ELR (cell line): ENCODE measurements at regions not wholly inside any gene's neighbourhood (a gene's known extent, or its start where the extent isn't known, plus 50 kb on each side); places are given as distances from the start of the nearest gene placed in this dataset.
"Not testable (repeated sequence)": the region's sequence is repeated elsewhere in the genome, so short reads cannot be mapped to it uniquely, and the experiment has no call there.

ENCODE experiments used
- DNase-seq: peaks from one replicate; pipeline ENCODE4 v3.0.0-alpha.2; 2015; ENCODE audit warnings: low read depth

DNA sequence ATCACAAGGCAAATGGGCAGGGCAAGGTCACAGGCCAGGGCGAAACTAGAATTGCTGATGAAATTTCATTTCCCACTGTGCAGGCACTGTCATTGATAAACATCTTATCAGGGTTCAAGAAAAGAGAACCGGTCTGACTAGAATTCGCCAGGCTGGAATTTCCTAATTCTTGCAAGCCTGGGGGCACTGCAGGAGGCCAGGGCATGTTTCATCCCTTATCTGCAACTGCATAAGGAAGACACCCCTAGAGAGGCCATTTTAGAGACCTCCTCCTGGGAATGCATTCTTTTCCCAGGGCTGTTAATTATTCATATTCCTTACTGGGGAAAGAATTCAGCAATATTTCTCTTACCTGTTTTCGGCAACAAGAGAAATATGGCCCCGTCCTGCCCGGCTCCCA, 266.2 kb upstream of the CYLC2 start:
- no peak for DNase-seq

DNA sequence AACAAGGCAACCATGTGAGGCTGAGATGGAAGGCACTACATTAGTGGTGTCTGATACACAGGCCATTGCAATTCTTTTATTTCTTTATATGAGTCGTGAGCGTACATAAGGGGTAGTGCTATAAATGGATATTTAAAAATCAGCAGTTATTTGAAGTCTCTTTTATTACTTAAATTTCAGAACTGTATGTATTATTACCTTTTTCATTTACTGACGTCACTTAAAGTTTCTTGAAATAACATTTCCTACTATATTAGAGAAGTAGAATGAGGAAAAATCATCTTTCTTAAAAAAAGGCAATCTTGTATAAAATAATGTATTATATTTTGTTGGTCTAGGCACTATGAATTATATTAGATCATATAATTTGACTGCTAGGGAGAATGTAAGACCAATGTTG, 280.9 kb upstream of the CYLC2 start:
- DNase-seq, result no peak

DNA sequence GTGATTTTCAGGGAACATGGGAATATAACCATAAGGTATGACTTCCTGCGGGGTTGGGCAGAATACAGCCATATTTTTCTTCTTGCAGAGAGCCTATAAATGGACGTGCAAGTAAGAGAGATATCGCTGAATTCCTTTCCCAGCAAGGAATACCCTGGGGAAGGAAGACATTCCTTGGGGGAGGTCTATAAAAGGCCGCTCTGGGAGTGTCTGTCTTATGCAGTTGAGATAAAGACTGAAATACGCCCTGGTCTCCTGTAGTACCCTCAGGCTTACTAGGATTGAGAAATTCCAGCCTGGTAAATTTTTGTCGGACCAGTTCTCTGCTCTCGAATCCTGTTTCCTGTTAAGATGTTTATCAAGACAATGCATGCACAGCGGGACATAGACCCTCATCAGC, 282.2 kb upstream of the CYLC2 start:
- DNase-seq, result not testable (repeated sequence)

DNA sequence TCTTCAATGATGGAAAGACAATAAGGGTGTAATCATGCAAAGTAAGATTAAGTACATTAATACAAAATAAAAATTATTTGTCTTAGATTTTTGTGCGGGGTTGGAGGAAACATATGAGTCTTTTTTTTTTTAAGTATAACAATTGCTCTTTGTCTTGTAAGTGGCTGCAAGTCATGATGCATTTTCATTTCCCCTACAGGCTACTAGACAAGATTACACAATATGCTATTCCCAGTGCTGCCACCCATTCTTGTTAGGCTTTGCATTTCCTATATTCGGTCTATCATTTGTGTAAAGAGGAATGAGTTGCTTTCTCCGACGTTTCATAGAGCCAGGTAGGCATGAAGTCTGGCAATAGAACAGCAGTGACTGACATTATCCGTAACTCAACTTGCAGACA, 294.2 kb upstream of the CYLC2 start:
- peak; percentile 67 for DNase-seq

DNA sequence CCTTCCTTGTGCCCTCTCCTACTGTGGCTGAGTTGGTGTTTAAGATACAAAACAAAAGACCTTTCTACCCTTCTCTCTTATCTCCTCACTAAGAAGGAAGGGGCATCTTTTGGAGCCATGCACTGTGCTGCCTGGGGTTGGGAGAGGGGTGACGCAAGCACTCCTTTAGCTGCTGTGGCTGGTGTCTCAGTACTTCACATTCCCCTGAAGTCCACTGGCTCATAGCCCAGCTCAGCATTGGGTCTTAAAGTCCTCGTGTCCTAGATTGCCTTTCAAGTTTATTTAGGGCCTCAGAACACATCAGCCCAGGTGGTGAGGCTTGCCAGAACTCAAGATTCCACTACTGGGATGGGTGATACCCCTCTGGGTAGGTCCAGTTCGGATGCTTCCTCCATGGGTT, 325.9 kb upstream of the CYLC2 start:
- DNase-seq, result no peak

DNA sequence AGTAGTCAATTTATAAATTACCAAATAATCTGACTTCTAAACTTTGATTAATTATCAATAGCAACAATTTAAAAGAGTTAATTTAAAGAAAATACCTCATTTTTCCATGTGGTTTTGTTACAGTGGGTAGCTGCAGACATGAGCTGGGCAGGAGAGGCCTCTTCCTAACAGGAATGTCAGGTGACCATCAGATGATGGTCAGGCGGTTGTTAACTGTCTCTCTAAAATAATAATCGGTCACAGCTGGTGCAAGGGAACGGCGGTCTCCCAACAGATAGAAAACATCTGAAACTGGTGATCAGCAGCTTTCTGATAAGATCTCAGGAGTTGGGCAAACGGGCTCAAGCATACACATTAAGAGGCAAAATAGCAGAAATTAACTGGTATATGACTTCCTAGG, 342.7 kb upstream of the CYLC2 start:
- DNase-seq, result no peak

DNA sequence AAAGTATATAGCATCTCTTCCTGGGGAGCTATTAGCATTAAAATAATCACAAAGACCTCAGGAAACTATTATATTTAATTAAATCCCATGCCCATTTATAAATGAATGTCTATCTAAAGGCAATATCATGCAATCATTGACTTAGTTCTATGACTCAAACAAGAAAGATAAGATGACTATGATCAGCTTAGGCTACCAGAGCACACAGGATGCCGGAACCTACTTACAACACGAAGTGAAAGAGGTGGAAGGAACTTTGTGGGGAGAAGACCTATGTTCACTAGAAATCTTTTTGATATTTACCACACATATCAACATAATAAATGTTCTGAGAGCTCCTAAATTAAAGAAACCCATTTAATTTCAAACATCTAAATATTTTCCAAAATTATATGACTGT, 344.2 kb upstream of the CYLC2 start:
- DNase-seq, result peak; percentile 60

DNA sequence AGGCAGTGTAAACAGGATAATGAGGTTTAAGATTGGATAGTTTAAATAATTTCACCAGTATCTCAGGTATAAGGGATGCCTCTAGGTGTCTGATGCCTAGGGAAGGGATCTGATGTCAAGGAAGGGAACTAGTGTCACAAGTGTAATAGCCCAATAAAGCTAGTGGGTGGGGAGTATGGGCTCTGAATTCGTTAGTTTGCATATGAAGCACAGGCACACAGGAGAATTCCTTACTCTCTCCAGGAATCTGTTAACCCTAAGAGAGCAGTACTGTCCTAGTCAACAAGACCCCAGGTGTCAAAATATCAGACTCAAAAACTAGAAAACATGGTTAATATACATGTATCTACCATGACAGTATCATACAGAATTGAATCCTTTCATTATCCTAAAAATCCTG, 352.5 kb upstream of the CYLC2 start:
- no peak for DNase-seq

DNA sequence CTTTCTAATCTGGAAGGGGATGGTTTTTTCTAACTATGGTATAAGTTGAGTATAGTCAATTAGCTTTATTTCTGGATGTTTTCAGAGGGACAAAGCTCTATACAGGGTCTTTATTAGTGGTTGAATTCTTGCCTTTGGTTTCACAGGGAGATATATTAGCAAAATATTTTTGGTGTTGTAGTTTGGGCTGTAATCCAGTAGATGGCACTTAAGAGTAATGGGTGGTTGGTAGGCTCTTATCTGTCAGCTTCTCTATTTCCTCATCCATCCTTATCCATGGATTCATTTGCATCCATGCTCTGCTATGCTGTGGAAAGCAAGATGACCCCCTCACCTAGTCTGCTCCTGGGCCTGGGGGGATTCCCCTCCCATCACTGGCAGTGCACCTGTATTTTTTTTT, 363.6 kb upstream of the CYLC2 start:
- peak; percentile 51 for DNase-seq

DNA sequence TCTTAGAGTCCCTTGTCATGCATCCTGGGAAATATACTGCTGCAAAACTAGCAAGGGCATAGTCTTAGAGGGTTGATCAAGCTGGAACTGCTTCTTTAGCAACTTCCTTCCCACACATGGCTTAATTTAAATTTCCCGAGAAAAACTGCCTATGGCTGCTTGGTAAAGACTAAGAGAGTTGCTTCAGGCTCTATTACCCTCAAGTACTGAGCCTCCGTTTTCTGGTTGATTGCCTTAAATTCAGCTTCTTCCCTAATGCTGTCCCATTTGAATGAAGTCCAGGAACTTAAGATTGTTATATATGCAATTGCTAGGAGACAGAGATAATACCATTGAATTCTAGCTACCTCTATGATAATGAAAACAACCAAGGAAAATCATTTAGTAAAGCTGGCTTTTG, 385.7 kb upstream of the CYLC2 start:
- no peak for DNase-seq

DNA sequence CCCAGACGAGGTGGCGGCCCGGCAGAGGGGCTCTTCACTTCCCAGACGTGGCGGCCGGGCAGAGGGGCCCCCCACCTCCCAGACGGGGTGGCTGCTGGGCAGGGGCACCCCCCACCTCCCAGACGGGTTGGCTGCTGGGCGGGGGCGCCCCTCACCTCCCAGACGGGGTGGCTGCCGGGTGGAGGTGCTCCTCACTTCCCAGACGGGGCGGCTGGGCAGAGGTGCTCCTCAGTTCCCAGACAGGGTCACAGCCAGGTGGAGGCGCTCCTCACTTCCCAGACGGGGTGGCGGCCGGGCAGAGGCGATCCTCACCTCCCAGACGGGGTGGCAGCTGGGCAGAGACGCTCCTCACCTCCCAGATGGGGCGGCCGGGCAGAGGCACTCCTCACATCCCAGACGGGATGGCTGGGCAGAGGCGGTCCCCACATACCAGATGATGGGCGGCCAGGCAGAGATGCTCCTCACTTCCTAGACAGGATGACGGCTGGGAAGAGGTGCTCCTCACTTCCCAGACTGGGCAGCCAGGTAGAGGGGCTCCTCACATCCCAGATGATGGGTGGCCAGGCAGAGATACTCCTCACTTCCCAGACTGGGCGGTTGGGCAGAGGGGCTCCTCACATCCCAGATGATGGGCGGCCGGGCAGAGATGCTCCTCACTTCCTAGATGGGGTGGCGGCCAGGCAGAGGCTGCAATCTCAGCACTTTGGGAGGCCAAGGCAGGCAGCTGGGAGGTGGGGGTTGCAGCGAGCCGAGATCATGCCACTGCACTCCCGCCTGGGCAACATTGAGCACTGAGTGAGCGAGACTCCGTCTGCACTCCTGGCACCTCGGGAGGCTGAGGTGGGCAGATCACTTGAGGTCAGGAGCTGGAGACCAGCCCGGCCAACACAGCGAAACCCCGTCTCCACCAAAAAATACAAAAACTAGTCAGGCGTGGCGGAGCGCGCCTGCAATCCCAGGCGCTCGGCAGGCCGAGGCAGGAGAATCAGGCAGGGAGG, 391.6 kb upstream of the CYLC2 start:
- not testable (repeated sequence) for DNase-seq

DNA sequence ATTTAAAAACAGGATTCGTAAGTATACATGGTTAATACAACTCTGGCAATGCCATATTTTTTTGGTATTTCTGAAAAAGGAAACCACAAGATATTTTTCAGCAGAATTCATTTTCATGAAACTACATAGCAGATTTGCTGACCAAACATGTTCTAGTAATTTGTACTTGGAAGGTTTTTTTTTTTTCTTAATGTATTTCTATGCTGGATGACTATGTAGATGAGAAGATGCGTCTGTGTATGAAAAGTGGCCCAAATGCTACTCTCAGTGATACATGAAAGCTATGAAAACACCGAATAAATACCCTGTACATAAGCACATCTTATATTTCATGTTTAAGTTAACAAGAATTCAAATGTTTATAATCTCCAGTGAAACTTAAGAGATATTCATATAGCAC, 400.9 kb upstream of the CYLC2 start:
- DNase-seq, result no peak

DNA sequence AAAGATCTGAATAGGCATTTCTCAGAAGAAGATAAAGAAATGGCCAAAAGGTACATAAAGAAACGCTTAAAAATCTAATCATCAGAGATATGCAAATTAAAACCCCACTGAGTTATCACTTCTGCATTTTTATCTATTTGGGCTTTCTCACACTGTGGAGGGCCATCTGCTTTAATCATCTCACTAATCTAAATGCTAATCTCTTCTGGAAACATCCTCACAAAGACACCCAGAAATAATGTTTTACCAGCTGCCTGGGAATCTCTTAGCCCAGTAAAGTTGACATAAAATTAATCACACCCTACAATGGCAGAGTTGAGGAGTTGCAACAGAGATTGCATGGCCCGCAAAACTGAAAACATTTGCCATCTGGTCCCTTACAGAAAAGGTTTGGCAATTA, 407.9 kb upstream of the CYLC2 start:
- no peak for DNase-seq

DNA sequence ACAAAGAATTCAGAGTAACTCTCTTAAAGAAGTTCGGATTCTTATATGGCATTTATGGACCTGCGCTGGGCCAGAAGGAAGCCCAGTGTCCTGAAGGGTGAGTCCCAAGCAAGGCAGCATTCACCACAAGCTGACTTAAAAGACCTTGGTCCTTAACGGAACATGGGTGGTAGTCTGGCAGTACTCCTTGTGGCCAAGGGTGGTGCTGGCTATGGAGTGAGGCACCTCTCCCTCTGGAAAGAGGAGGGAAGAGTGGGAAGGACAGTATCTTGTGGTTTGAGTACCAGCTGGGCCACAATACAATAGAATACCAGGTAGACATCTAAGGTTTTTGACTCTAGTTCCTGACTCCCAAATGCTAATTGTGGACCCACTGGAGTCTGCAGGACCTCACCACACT, 425.7 kb upstream of the CYLC2 start:
- no peak for DNase-seq

DNA sequence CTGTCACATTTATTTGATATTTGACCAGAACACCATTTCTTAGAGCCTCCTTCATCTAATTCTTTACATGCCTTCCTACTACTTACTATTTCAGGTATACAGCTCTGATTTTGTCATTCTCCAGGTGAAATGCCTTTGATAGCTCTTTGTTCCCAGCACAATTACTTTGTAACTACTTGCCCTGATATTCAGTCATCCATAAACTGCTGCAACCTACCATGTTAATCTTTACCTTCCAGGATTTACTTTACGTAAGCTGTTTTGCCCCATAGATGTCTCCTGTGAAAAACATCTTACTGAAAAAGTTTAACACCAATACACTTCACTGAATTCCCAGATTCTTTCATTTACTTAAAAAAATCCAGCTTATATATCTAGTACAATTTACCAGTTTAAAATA, 443.8 kb upstream of the CYLC2 start:
- no peak for DNase-seq

DNA sequence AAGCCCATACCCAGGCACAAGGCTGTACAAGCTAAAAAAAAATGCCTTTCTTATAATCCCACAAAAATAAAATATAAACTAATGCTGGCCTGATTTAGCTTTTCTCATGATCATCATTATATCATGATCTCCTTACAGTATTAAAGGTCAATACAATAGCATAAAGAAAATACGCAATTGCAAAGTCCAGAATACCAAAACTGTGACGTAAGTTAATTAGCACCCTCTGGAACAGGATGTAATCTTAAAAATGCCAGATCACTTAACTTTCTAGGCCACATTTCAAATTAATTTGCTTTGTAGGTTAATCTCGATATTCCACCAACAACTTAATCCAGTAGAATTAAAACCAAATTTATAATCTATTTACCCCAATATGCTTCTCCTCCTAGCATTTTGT, 444.2 kb upstream of the CYLC2 start:
- no peak for DNase-seq

DNA sequence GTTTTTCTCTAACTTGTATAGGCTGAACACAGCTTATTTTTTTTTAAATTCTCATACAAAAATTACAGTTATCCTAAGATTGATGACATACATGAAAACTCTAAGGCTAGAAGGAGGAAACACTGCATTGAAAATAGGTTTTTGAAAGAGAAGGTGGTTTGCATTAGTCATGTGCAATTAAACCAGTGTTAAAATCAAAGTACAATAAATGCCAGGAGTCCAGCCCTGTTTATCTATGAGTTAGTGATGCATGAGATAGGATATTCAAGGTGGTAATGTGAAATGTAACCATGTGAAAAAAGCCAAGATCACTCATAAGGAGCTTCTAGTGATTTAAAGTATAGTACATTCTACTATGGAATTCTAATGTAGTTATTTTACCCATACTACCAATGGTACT, 444.9 kb upstream of the CYLC2 start:
- no peak for DNase-seq

DNA sequence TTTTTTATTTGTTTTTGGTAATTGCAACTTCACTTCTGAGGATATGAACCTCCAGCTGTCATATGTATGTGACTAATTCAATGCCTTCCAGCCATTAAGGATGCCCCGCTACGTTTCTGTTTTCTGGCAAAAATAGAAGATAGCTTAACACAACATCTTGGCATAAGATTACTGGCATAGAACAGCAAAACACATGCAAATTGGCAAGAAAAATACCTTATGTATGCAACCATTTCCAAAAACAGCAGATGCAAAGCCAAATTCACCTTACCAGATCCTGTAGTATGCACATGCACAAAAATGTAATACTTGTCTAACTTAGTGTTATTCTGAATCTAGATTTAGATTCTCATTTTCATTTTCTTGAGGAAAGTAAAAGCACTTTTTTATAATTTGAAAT, 461.1 kb upstream of the CYLC2 start:
- no peak for DNase-seq

DNA sequence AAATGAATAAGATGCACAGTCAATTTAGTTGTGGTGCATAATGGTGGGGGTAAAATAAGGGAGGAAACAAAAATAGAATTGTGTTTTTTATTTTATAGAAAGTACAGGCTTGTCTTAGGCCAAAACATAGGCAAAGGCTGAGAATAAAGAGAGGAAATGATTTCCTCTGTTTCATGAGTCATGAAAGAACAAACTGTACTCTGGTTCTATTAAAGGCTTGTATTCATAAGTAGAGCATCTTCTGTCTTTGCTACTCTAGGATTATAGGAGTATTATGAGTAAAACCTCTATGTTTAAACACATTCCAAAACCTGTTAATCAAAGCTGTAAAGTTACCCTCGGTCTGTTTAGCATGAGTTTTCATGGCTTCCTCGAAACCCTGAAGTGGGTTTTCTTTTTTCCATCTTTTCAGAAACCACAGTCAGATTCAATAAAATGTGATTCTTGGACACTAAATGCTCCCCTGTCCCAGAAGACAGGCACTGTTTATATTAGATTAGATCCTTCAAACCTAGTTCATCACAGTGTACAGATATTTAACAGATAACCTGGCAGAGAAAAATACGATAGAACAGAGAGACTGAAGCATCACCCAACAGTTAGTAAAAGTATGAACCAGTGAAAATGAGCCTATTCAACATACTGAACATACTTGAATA, 473.9 kb upstream of the CYLC2 start:
- DNase-seq, result peak; percentile 25

DNA sequence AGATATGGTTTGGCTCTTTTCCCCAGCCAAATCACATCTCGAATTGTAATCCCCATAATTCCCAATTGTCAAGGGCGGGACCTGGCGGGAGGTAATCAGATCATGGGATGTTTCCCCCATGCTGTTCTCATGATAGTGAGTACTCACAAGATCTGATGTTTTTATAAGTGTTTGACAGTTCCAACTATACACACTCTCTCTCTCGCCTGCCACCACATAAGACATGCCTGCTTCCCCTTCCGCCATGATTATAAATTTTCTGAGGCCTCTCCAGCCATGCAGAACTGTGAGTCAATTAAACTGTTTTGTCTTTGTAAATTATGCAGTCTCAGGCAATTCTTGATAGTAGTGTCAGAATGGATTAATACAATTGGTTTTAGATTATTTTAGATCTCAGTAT, 475.7 kb upstream of the CYLC2 start:
- DNase-seq, result no peak

DNA sequence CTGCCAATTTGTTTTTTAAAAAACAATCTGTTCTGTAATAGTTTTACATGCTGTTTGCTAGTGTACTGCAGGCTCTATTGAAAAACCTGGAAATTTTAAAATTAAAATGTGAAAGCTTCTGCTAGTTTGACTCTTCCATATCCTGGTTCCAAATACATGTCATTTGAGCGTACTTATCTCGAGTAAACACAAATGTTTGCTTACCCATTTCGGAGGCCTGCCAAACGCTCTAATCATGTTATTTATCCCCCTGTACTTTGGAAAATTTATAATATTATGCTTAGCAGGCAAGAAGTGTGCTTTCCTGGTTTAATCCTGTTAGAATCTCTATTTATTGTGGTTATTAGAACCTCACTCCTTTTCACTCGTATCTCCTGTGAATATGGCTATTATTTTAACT, 476.8 kb upstream of the CYLC2 start:
- no peak for DNase-seq

DNA sequence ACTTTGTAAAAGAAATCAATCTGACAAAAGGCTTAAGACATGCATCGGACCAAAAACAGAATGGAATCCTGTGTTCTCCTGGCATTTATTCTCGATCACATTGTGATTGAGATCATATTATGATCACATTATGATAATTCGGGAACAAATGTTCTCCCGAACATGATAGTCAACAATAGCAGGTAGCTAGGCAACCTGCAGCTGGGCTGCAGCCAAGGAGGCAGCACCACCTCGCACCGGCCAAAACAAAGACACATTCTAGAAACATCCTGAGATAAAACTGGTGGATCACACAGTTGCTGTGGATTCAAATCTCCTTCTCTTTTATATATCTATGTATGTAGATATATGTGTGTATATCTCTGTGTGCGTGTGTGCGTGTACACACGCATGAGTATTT, 480.6 kb upstream of the CYLC2 start:
- no peak for DNase-seq

DNA sequence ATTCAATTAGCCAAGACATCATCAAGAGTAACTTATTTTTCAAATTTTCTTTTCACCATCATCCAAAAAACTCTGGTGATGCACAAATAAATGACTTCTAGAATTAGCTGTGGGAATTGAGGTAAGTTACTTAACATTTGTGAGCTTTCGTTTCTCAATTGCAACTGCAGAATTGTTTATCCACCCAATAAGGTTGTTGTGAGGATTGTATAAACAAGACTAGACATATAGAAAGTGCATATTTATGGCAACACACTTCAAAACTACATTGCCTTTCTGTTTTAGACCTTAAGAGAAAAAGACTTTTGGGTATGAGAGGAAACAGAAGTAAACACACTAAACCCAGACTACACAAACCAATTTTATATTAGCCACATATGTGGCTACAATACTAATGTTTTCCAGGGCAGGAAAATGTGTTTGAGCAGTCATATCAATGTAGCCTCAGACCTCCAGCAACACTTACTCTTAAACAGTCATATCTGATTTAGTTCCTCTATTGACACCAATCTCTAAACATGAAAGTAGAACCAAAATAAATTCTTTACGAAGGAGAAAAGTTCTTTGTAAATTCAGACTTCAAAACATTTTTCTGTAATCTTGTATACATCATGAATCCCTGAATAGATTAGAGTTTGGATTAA, 488.0 kb upstream of the CYLC2 start:
- no peak for DNase-seq
